CD14-positive monocyte (primary cell): ENCODE measurements at regions not wholly inside any gene's neighbourhood (a gene's known extent, or its start where the extent isn't known, plus 50 kb on each side); places are given as distances from the start of the nearest gene placed in this dataset.

Experiments used
- DNase-seq, 3 donors: peaks; one replicate each; pipeline ENCODE4 v3.0.0-alpha.2; 2011 to 2022
- H2AFZ ChIP-seq: 2 replicates; pipeline ENCODE4 v1.6.0; 2012; ENCODE audit warnings: mild to moderate bottlenecking, low read depth, low read length, inconsistent platforms; ENCODE audit not compliant: insufficient read depth, poor library complexity, severe bottlenecking
- H3K27ac ChIP-seq, 2 donors: 1 replicate in 1 of 2; 2 replicates in 1 of 2; pipeline ENCODE4 v1.5.1; 2012 to 2013; ENCODE audit warnings: low read length in 2 of 2, control low read depth in 1 of 2, inconsistent platforms in 1 of 2, low read depth in 1 of 2, mild to moderate bottlenecking in 1 of 2
- H3K27me3 ChIP-seq, 2 donors: one replicate each; pipeline versions ENCODE4 v1.6.0 to v1.6.1; 2011 to 2013; ENCODE audit warnings: low read length in 2 of 2; ENCODE audit not compliant: control insufficient read depth in 2 of 2, insufficient read depth in 2 of 2
- H3K36me3 ChIP-seq, 2 donors: replicated peaks in 1 of 2; 1 replicate in 1 of 2; 2 replicates in 1 of 2; pipeline versions ENCODE4 v1.5.1 to v1.6.1; 2012 to 2013; ENCODE audit warnings: low read length in 2 of 2, control low read depth in 1 of 2, inconsistent platforms in 1 of 2, mild to moderate bottlenecking in 1 of 2; ENCODE audit not compliant: insufficient read depth in 2 of 2, control insufficient read depth in 1 of 2
- H3K4me1 ChIP-seq, 2 donors: 1 replicate in 1 of 2; 2 replicates in 1 of 2; pipeline versions ENCODE4 v1.5.1 to v1.6.1; 2012 to 2013; ENCODE audit warnings: low read length in 2 of 2, control low read depth in 1 of 2, inconsistent platforms in 1 of 2, mild to moderate bottlenecking in 1 of 2, moderate library complexity in 1 of 2; ENCODE audit not compliant: insufficient read depth in 2 of 2, control insufficient read depth in 1 of 2
- H3K4me2 ChIP-seq: replicated peaks from 2 replicates; pipeline ENCODE3; 2012; ENCODE audit warnings: low read length, moderate library complexity, mild to moderate bottlenecking; ENCODE audit not compliant: poor library complexity, severe bottlenecking; ENCODE audit errors: extremely low read depth
- H3K4me3 ChIP-seq, 3 experiments: fragments of 200-600 bp in 1 of 3; sonication (generic) in 1 of 3; replicated peaks in 1 of 3; 1 replicate in 2 of 3; 2 replicates in 1 of 3; pipeline ENCODE4 v1.5.1; 2011 to 2013; ENCODE audit warnings: low read length in 3 of 3, mild to moderate bottlenecking in 3 of 3, control low read depth in 2 of 3, low read depth in 2 of 3, inconsistent platforms in 1 of 3, moderate library complexity in 1 of 3
- H3K79me2 ChIP-seq: 2 replicates; pipeline ENCODE4 v1.6.0; 2012; ENCODE audit warnings: mild to moderate bottlenecking, control low read depth, inconsistent platforms, low read length, moderate library complexity; ENCODE audit not compliant: insufficient read depth
- H3K9ac ChIP-seq: 2 replicates; pipeline ENCODE4 v1.6.0; 2017; ENCODE audit warnings: low read length, mild to moderate bottlenecking; ENCODE audit not compliant: insufficient read depth, poor library complexity, severe bottlenecking
- H3K9me3 ChIP-seq, 2 donors: replicated peaks in 1 of 2; 1 replicate in 1 of 2; 2 replicates in 1 of 2; pipeline versions ENCODE4 v1.5.1 to v1.6.1; 2012 to 2013; ENCODE audit warnings: low read length in 2 of 2, control low read depth in 1 of 2; ENCODE audit not compliant: control insufficient read depth in 1 of 2, insufficient read depth in 1 of 2
- H4K20me1 ChIP-seq: 2 replicates; pipeline ENCODE4 v1.6.0; 2012; ENCODE audit warnings: mild to moderate bottlenecking, low read length, control low read depth, moderate library complexity; ENCODE audit not compliant: insufficient read depth
- H3K27ac Mint-ChIP-seq, 7 donors: one replicate each; pipeline ENCODE4 v1.8.0; 2020; ENCODE audit warnings: mild to moderate bottlenecking in 7 of 7, mixed read lengths in 7 of 7, moderate library complexity in 6 of 7, inconsistent platforms in 2 of 7
- H3K27me3 Mint-ChIP-seq, 3 donors: one replicate each; pipeline ENCODE4 v1.8.0; 2021 to 2022; ENCODE audit warnings: low read depth in 3 of 3, mild to moderate bottlenecking in 3 of 3, mixed read lengths in 3 of 3, moderate library complexity in 3 of 3, inconsistent platforms in 1 of 3
- H3K36me3 Mint-ChIP-seq, 2 donors: one replicate each; pipeline ENCODE4 v1.8.0; 2020; ENCODE audit warnings: mixed read lengths in 2 of 2, inconsistent platforms in 1 of 2, mild to moderate bottlenecking in 1 of 2
- H3K4me1 Mint-ChIP-seq: one replicate; pipeline ENCODE4 v1.8.0; 2020; ENCODE audit warnings: mild to moderate bottlenecking, mixed read lengths
- H3K4me3 Mint-ChIP-seq, 2 donors: one replicate each; pipeline ENCODE4 v1.8.0; 2020; ENCODE audit warnings: mild to moderate bottlenecking in 2 of 2, mixed read lengths in 2 of 2, moderate library complexity in 1 of 2
- H3K9me3 Mint-ChIP-seq, 7 donors: one replicate each; pipeline ENCODE4 v1.8.0; 2020 to 2022; ENCODE audit warnings: mixed read lengths in 7 of 7, mild to moderate bottlenecking in 6 of 7, moderate library complexity in 6 of 7, inconsistent platforms in 2 of 7
- CTCF ChIP-seq: fragments of 200-600 bp; IDR thresholded peaks from one replicate; pipeline ENCODE4 v1.8.0; 2022; ENCODE audit warnings: antibody characterized with exemption, mild to moderate bottlenecking
- WGBS: methylation state at CpG from one replicate; pipeline ENCODE4 v1.1.5; 2013; ENCODE audit warnings: missing lambda C conversion rate; ENCODE audit not compliant: insufficient coverage; 5-methylcytosine and 5-hydroxymethylcytosine counted together
- intact Hi-C, 2 donors: fragments of 100-400 bp; cut with micrococcal nuclease; formaldehyde crosslinking; loops; one replicate each; pipeline versions ENCODE4 v1.15.0 to v1.15.1; 2023

- Histone ChIP-seq H3K9me3 (no peaks in the 10 kb centered on the region), H2AFZ (no peak overlapping the region), H3K27me3 (no peaks in the 10 kb centered on the region), H3K4me3 (no peak overlapping the region), H4K20me1 (no peaks in the 10 kb centered on the region), H3K36me3 (no peaks in the 10 kb centered on the region), H3K27ac (no peak overlapping the region), H3K79me2 (no peaks in the 10 kb centered on the region), H3K9ac (no peak overlapping the region), H3K4me2 (no peak overlapping the region), H3K4me1 (peaks cover 4 to 5% of the 10 kb centered on the region in 2 donors)
- H3K9me3 Mint-ChIP-seq, result peaks cover 0 to 2% (median 0%) of the 10 kb centered on the region in 7 donors
- no peaks in the 10 kb centered on the region for H3K27me3 Mint-ChIP-seq
- no peak for TF ChIP-seq CTCF
- H3K4me3 Mint-ChIP-seq, result no peak overlapping the region
- H3K36me3 Mint-ChIP-seq, result no peaks in the 10 kb centered on the region
- DNase-seq, result no peak
- 70% methylated on average over 3 of the region's 9 CpGs for WGBS
- no peak overlapping the region for H3K27ac Mint-ChIP-seq
- intact Hi-C loops, result no loop called here
- H3K4me1 Mint-ChIP-seq, result peaks cover 17% of the 10 kb centered on the region
Observed at GRCh38 chr3:34216711-34217335, 418.4 kb downstream of the PDCD6IP start.

- Histone ChIP-seq H3K4me3 (no peak overlapping the region), H3K4me2 (no peak overlapping the region), H3K79me2 (no peaks in the 10 kb centered on the region), H3K27ac (no peak overlapping the region), H3K9ac (no peak overlapping the region), H4K20me1 (no peaks in the 10 kb centered on the region), H2AFZ (no peak overlapping the region), H3K36me3 (no peaks in the 10 kb centered on the region), H3K9me3 (no peaks in the 10 kb centered on the region), H3K27me3 (no peaks in the 10 kb centered on the region), H3K4me1 (no peaks in the 10 kb centered on the region)
- DNase-seq, result no peak
- no CpG with 5 or more reads among the region's 5 CpGs for WGBS
- Mint-ChIP-seq H3K4me3 (no peak overlapping the region), H3K9me3 (peaks cover 0 to 2% (median 0%) of the 10 kb centered on the region in 7 donors), H3K27me3 (peaks cover 0 to 1% (median 0%) of the 10 kb centered on the region in 3 donors), H3K36me3 (no peaks in the 10 kb centered on the region), H3K27ac (no peak overlapping the region), H3K4me1 (peaks cover 8% of the 10 kb centered on the region)
- intact Hi-C loops, result no loop called here
- TF ChIP-seq CTCF, result no peak
Observed at GRCh38 chr3:34218706-34219385, 420.4 kb downstream of the PDCD6IP start.
